T-helper 1 cell (primary cell): ENCODE measurements at regions not wholly inside any gene's neighbourhood (a gene's known extent, or its start where the extent isn't known, plus 50 kb on each side); places are given as distances from the start of the nearest gene placed in this dataset.
"Not testable (repeated sequence)": the region's sequence is repeated elsewhere in the genome, so short reads cannot be mapped to it uniquely, and the experiment has no call there.

Source experiments
- DNase-seq, 5 donors: peaks; one replicate each; pipeline ENCODE4 v3.0.0-alpha.2; 2012 to 2020

- no peak for DNase-seq
Measured at GRCh38 chr1:56097713-56098112, 481.6 kb downstream of the PLPP3 start.

GRCh38 chr1:56095696-56096665, 483.4 kb downstream of the PLPP3 start:
- DNase-seq, result no peak

DNA sequence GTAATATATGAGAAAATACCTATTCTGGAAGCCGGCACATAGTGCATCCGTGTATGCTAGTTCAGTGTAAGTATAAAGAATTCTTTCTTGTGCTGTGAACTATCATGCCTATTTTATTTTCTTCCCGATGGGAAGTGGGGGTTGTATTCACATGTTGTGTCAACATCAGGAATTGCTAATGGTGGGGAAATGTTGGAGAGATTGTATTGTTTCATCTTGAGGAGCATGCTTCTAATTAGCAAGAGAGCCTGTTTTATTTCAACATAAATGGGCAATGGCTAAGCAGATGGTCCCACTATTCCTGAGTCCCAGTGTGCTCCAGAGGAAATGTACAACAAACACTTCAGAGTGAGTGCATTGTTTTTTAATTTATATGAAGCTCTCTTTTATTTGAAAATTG, 485.2 kb downstream of the PLPP3 start:
- no peak for DNase-seq

GRCh38 chr1:56092684-56093570, 486.4 kb downstream of the PLPP3 start:
- DNase-seq, result no peak

DNA sequence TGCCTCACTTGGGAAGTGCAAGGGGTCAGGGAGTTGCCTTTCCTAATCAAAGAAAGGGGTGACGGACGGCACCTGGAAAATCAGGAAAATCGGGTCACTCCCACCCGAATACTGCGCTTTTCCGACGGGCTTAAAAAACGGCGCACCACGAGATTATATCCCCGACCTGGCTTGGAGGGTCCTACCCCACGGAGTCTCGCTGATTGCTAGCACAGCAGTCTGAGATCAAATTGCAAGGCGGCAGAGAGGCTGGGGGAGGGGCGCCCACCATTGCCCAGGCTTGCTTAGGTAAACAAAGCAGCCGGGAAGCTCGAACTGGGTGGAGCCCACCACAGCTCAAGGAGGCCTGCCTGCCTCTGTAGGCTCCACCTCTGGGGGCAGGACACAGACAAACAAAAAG, 489.5 kb downstream of the PLPP3 start:
- not testable (repeated sequence) for DNase-seq

DNA sequence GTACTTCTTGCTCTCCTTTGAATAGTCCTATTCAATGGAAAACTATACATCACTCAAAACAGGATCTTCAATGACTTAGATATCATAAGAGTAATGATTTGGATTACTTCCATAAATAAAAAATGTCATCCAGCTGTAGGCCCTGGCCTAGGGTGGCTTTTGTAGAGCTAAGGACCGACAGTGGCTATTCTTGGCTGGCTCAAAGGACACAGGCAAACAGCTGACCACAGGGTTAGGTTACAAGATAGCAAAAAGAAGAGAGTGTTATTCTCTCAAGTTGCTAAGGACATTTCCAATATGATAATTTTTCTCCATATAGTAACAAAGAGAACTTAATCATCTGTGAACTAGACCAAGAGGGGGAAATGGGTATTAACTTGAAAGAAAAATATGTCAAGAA, 495.1 kb downstream of the PLPP3 start:
- no peak for DNase-seq

DNA sequence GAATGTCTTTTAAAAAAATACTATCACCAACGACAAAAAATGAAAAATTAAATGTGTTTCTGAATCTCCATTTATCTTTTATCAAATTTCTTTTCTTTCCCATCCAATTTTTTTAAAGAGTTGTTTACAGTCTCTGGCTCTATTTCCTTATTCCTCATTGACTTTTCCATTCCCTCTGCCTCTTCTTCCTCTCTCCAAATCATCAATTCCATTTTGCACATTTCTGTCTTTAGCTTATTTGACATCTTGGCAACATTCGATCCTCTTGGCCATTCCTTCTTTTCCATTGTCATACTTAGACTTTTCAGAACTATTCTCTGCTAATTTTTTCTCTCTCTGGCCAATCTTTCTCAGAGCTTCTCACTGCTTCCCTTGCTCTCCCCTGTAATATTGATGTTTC, 497.6 kb downstream of the PLPP3 start:
- no peak for DNase-seq

DNA sequence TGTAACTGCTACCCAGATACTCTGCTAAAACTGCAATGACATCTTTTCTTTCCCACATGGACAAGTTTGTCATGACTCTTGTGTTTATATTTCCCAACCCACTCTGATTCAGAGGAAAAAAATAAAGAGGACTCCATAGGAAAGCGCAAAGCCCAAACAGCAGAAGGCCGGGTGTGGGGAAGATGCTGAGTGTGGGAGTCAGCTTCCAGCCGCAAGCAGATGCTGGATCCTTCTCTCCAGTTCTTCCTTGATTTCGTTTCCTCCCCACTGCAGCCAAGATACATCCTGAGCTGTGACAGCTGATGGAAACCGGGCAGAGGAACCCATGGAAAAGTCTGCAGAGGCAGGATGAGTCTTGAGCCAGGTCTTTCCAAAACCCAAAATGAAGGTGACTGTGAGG, 498.2 kb downstream of the PLPP3 start:
- DNase-seq, result no peak

GRCh38 chr1:56080123-56080522, 499.2 kb downstream of the PLPP3 start:
- DNase-seq, result no peak

DNA sequence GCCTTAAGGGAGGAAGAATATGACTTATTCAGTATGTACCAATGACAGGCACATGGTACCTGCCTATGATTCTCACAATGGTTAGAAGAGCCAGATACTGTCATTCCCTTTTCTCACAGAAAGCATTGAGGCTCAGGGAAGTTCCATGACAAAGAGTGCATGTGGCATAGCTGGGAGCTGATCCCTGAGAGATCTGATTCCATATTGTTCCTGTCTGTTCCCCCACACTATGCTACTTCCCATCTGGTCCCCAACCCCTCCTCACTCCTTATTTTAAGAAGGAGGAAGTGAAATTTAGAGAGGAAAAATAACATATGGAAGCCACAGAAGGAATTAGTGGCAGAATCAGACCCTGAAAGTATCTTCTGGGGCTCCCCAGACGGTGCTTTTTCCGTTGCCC, 500.0 kb downstream of the PLPP3 start:
- no peak for DNase-seq

DNA sequence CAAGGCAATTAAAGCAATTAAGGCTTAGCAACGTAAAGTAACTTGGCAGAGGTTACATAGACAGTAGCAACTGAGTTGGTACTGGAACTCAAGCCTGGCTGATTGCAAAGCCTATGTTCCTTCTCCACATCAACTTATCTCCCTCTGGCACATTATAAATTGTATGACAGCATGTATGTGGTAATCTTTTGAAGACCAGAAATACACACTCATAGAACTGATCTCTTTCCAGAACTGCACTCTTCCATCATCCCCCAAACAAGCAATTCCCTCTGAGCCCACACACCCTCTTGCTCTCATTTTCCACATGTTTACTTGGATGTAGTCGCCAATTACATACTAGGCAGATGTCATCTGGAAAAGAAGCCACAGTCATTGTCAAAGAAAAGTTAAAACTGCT, 502.2 kb downstream of the PLPP3 start:
- DNase-seq, result no peak

DNA sequence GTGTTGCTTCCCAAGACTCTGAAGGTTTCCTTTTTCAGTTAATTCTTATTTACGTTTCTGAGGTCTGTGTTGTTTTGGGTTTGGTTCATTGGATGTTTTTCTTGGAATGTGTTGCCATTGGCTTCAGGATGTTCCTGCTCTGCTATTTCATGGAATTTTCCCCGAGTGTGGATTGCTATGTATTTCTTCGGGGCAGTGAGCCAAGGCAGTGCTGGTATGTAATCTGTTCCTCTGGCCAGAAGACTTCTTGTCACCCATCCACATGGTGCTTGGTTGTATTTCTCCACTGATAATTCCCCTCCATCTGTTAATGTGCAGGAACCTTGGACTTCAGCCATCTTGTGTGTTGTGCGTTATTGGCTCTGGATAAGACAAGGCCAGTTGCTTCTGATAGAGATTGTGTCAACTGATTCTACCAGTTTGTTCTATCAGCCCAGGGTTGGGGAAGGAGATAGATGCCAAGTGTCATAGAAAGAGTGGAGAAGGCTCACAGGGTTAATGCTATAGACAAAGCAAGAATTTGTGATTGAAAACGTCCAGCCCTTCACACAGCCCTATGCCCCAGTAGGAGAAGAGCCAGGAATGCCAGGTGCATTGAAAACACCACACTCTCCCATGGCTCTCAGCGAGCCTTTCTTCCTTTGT, 505.2 kb downstream of the PLPP3 start:
- no peak for DNase-seq

DNA sequence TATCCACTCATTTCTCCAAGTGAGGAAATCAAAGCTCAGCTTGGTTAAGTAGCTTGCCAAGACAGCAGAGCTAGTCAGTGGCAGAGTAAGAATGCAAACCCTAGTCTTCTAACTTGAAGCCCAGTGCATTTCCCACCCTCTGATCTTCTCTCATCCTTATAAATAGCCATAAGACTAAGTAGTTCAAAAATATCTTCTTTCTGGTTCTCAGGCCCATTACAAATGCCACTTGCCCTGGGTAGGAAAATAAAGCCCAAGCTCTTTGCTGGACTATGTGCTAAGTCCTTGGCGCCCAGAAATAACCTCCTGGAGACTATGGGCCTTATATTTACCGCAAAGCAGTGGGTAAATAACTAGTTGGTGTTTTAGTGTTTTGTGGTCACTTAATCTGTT, 505.8 kb downstream of the PLPP3 start:
- DNase-seq, result no peak

DNA sequence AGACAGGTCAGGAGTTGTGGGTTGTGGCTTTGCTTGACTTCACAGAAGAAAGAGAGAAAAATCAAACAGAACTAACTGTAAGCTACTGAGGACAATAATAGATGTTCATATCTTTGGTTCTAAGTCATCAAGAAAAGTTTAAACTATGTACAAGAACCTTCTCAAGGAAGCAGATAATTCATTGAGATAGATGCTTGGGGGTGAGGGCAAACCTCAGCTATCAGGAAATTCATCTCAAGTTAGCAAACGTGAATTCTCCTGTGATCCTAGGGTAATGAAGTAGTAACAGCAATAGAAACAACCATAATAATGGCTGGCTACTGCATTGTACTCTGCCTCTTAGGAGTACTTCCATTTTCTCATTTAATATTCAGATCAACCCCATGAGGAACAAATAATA, 506.2 kb downstream of the PLPP3 start:
- no peak for DNase-seq

DNA sequence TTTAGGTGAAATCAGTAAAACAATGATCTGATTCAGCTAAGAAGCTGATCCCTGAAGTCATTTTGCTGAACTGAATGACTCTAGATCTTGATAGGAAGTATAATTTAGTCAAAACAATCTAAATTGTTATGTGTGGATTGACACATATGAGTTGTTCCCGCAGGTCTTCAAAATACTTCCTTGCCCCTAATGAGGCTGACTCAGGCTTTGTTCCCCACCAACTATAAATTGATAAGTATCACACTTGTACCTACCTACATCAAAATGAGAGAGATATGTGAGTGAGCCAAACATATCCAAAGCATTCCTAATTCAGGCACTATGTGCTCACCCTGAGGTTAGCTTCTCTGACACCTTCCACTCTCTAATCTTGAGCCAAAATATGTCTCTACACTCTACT, 507.1 kb downstream of the PLPP3 start:
- DNase-seq, result no peak

DNA sequence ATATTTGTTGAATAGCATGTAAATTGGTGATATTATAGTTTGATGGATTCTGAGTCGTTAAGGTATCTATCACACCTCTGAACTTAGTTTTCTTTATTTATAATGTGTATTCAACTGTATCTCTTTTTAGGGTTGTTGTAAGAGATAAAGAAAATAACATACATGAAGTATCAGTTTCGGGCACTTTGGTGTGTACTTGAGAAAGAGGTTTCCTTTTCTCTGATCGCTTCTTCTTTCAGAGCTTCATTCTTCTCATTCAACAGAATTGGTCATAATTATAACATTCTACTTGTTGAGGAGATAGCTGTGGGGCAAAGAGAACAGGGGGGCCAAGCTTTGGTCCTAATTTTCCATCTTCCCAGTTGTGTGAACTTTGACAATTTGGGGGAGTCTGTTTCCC, 508.0 kb downstream of the PLPP3 start:
- DNase-seq, result no peak

- no peak for DNase-seq
Measured at GRCh38 chr1:56070601-56071000, 508.8 kb downstream of the PLPP3 start.

- DNase-seq, result no peak
Measured at GRCh38 chr1:56069824-56070223, 509.5 kb downstream of the PLPP3 start.

- DNase-seq, result no peak
Measured at GRCh38 chr1:56068908-56069307, 510.5 kb downstream of the PLPP3 start.

GRCh38 chr1:56068210-56068609, 511.2 kb downstream of the PLPP3 start:
- DNase-seq, result no peak

DNA sequence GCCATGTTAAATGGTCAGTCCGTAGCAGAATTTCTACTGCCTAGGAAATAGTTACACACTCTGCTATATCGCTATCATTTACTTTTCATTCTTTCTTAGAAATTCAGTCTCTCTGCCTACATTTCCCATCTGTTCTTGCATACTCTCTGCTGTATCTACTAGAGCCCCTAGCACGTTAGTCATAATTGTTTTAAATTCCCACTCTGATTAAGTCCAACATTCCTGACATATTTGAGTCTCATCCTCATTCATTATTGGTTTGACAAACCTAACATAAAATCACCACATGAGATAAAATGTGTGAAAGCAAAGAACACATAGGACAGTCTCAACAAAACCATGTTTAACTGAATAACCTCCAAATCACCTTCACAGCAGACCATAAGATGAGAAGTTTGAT, 513.6 kb downstream of the PLPP3 start:
- no peak for DNase-seq

- no peak for DNase-seq
Measured at GRCh38 chr1:56064705-56065104, 514.7 kb downstream of the PLPP3 start.

GRCh38 chr1:56063461-56063860, 515.9 kb downstream of the PLPP3 start:
- DNase-seq, result no peak
